WERI-Rb-1 (cell line): ENCODE measurements at regions not wholly inside any gene's neighbourhood (a gene's known extent, or its start where the extent isn't known, plus 50 kb on each side); places are given as distances from the start of the nearest gene placed in this dataset.
A peak's percentile ranks its signal among the peaks of the same experiment; 100 is the strongest.

Source experiments
- DNase-seq: peaks from one replicate; pipeline ENCODE4 v3.0.0-alpha.2; 2020
- H3K27ac ChIP-seq: fragments of 250-450 bp; sonication (Bioruptor Pico); 2 replicates; pipeline ENCODE4 v1.5.1; 2020; ENCODE audit warnings: mild to moderate bottlenecking, moderate library complexity
- H3K27me3 ChIP-seq: fragments of 250-450 bp; sonication (Bioruptor Pico); 2 replicates; pipeline ENCODE4 v1.5.1; 2021; ENCODE audit warnings: mild to moderate bottlenecking, low read depth, moderate library complexity; ENCODE audit not compliant: insufficient read depth, severe bottlenecking
- H3K36me3 ChIP-seq: fragments of 250-450 bp; sonication (Bioruptor Pico); 2 replicates; pipeline ENCODE4 v1.5.1; 2020; ENCODE audit warnings: mild to moderate bottlenecking, moderate library complexity
- H3K4me3 ChIP-seq: 2 replicates; pipeline ENCODE4 v1.5.1; 2011; ENCODE audit warnings: low read depth, mild to moderate bottlenecking, control low read depth, low read length
- H3K9me3 ChIP-seq: fragments of 250-450 bp; sonication (Bioruptor Pico); 2 replicates; pipeline ENCODE4 v1.5.1; 2021; ENCODE audit warnings: mild to moderate bottlenecking, moderate library complexity; ENCODE audit not compliant: severe bottlenecking
- TF ChIP-seq, protein P1 (sequence below): IDR thresholded peaks from 2 replicates; pipeline ENCODE4 v1.5.1; 2011; ENCODE audit warnings: low read depth, mild to moderate bottlenecking, control low read depth, inconsistent platforms, low read length

DNA sequence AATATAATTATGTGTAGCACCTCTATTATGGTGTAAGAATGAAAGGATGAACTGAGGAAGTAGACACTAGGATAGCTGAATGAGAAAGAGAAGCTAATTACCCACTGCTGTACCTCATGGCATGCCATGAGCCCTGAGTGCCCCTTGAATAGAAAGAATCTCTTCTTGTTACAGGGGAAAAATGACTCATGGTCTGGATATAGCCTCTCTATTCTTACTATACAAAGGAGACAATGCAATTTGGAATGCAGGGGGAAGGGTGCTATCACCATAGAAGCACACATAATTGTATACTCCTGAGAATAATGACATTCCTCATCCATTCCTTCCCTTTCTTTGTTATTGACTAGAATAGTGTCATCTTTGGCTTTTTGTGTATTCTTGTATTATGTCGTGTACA is 385.2 kb downstream of the CDH7 start:
- no peak for DNase-seq
- H3K4me3 ChIP-seq, result no peak overlapping the region
- H3K27ac ChIP-seq, result no peak overlapping the region
- H3K27me3 ChIP-seq, result no peaks in the 10 kb centered on the region
- H3K36me3 ChIP-seq, result no peaks in the 10 kb centered on the region
- TF ChIP-seq, protein P1, sequence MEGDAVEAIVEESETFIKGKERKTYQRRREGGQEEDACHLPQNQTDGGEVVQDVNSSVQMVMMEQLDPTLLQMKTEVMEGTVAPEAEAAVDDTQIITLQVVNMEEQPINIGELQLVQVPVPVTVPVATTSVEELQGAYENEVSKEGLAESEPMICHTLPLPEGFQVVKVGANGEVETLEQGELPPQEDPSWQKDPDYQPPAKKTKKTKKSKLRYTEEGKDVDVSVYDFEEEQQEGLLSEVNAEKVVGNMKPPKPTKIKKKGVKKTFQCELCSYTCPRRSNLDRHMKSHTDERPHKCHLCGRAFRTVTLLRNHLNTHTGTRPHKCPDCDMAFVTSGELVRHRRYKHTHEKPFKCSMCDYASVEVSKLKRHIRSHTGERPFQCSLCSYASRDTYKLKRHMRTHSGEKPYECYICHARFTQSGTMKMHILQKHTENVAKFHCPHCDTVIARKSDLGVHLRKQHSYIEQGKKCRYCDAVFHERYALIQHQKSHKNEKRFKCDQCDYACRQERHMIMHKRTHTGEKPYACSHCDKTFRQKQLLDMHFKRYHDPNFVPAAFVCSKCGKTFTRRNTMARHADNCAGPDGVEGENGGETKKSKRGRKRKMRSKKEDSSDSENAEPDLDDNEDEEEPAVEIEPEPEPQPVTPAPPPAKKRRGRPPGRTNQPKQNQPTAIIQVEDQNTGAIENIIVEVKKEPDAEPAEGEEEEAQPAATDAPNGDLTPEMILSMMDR, result no peak
- H3K9me3 ChIP-seq, result no peaks in the 10 kb centered on the region

DNA sequence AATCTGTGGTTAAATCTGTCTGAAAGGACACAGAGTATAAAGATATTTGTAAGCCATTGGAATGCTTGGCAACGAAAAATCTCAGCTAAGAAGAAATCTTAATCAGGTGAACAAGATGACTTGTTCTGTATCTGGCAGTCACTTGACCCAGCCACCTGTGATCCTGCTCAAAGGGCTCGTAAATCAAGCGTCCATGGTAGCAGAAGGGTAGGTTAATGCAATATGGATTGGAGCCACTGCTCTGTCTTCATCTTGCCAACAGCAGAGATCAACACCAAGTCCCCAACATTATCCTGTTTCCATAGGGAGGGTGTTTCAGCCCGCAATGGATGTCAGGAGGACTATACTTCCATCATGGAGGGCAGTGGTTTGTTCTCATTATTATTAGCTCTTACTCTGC is 378.4 kb downstream of the CDH7 start:
- H3K27ac ChIP-seq, result no peak overlapping the region
- TF ChIP-seq, protein P1, result no peak
- no peak overlapping the region for H3K4me3 ChIP-seq
- H3K9me3 ChIP-seq, result no peaks in the 10 kb centered on the region
- no peaks in the 10 kb centered on the region for H3K27me3 ChIP-seq
- DNase-seq, result no peak
- no peaks in the 10 kb centered on the region for H3K36me3 ChIP-seq

DNA sequence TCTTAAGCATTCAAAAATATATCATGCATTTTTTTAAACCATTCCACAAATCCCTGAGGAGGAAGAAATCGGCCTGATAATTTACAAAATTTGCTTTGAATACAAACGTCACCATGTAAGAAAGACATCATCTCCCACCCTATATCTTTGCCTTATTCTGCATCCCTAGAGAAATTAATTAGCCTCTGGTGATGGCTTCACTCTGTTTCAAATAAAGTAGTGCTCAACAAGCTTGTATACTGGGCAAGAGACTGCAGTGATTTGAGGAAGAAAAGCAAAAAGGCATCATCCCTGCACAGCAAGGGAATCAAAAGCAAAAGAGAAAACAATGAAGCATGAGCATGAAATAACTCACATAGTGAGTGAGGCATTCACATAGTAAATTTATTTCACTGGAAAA is 375.5 kb downstream of the CDH7 start:
- Histone ChIP-seq H3K27ac (no peak overlapping the region), H3K36me3 (no peaks in the 10 kb centered on the region), H3K27me3 (no peaks in the 10 kb centered on the region), H3K9me3 (no peaks in the 10 kb centered on the region), H3K4me3 (no peak overlapping the region)
- no peak for DNase-seq
- TF ChIP-seq, protein P1, result no peak

DNA sequence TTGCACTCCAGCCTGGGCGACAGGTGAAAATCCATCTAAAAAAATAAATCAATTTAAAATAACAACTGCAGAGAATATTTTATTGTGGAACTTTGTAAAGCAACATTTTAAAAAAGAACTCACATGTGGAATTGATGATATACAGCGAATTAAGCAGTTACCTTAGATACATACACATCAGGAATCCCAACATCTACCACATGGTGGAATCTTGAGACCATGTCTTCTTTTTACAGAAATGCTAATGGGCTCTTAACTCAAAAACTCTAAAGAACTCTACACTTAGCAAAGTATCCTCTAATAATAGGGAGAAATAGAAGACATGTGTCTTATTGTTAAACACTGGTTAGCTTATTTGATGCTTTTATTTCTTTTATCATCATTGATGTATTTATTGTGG is 373.6 kb downstream of the CDH7 start:
- H3K4me3 ChIP-seq, result no peak overlapping the region
- no peak for DNase-seq
- TF ChIP-seq, protein P1, result 0 out of 2 replicates have a peak, but pooled peaks have one; percentile 5
- no peak overlapping the region for H3K27ac ChIP-seq
- H3K9me3 ChIP-seq, result no peaks in the 10 kb centered on the region
- H3K36me3 ChIP-seq, result no peaks in the 10 kb centered on the region
- H3K27me3 ChIP-seq, result no peaks in the 10 kb centered on the region

DNA sequence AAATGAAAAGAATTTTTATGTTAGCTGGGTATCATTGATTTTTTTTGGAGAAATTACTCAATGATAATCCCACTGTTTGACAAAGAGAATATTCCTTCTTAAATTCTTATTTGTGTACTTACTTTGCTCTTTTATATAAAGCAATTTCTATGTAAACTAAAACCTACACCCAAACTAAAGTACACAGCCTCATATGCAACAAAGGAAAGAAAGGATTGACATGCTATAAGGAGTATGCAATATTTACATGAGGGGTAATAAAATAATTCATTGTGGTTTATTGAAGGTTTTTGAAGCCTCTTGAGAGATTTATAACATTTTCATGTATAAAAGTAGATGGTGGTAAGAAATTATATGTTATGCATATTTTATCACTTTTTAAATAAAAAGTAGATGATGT is 368.5 kb downstream of the CDH7 start:
- H3K36me3 ChIP-seq, result no peaks in the 10 kb centered on the region
- no peak overlapping the region for H3K27ac ChIP-seq
- no peak overlapping the region for H3K4me3 ChIP-seq
- DNase-seq, result no peak
- no peaks in the 10 kb centered on the region for H3K27me3 ChIP-seq
- TF ChIP-seq, protein P1, result no peak
- H3K9me3 ChIP-seq, result no peaks in the 10 kb centered on the region

DNA sequence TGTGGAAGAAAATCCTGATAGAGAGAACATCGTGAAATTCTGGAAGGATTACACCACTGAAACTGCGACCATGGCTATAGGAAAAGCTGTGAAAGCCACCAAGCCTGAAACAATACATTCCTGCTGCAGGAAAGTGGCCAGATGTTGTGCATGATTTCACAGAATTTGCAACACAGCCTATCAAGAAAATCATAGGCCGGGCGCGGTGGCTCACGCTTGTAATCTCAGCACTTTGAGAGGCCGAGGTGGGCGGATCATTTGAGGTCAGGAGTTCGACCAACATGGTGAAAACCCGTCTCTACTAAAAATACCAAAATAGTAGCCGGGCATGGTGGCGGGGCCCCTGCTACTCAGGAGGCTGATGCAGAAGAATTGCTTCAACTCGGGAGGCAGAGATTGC is 360.2 kb downstream of the CDH7 start:
- no peaks in the 10 kb centered on the region for H3K27me3 ChIP-seq
- TF ChIP-seq, protein P1, result no peak
- no peaks in the 10 kb centered on the region for H3K9me3 ChIP-seq
- no peaks in the 10 kb centered on the region for H3K36me3 ChIP-seq
- DNase-seq, result no peak
- no peak overlapping the region for H3K27ac ChIP-seq
- no peak overlapping the region for H3K4me3 ChIP-seq
